SK-N-SH (cell line): ENCODE measurements at regions not wholly inside any gene's neighbourhood (a gene's known extent, or its start where the extent isn't known, plus 50 kb on each side); places are given as distances from the start of the nearest gene placed in this dataset.

ENCODE experiments used
- CTCF ChIA-PET: fragments of 300-600, 350-600 bp; formaldehyde crosslinking; extraction: SDS; loops from one replicate; lab custom pipeline; 2021; lab: Yijun Ruan, JAX
- POLR2A ChIA-PET: fragments of 350-600 bp; sonication (Branson Sonifier 250); formaldehyde crosslinking; extraction: SDS; loops from one replicate; lab custom pipeline; 2020; ENCODE audit warnings: antibody characterized with exemption, inconsistent platforms; lab: Yijun Ruan, JAX
- DNase-seq: peaks from one replicate; pipeline ENCODE4 v3.0.0; 2012
- H2AFZ ChIP-seq: fragments of 200-600 bp; sonication (generic); 2 replicates; pipeline ENCODE4 v1.8.1; 2016; ENCODE audit warnings: antibody characterized with exemption, mild to moderate bottlenecking, low read depth
- H3F3A ChIP-seq: fragments of 200-600 bp; sonication (generic); replicated peaks from 2 replicates; pipeline ENCODE3; 2016; ENCODE audit warnings: antibody characterized with exemption, mild to moderate bottlenecking; ENCODE audit not compliant: insufficient read depth
- H3K27ac ChIP-seq, 2 experiments: fragments of 200-500 bp in 1 of 2; fragments of 200-600 bp in 1 of 2; sonication (Bioruptor generic) in 1 of 2; sonication (generic), shearing (Covaris generic) in 1 of 2; 2 replicates each; pipeline versions ENCODE4 v1.5.1 to v1.6.1; 2014 to 2016; ENCODE audit warnings: low read depth in 2 of 2, inconsistent platforms in 1 of 2, low read length in 1 of 2, mild to moderate bottlenecking in 1 of 2, mixed read lengths in 1 of 2
- H3K27me3 ChIP-seq: fragments of 200-600 bp; sonication (generic), shearing (Covaris generic); 2 replicates; pipeline ENCODE4 v1.6.1; 2016; ENCODE audit warnings: mixed run types; ENCODE audit not compliant: insufficient read depth
- H3K36me3 ChIP-seq, 2 experiments: fragments of 200-500 bp in 1 of 2; fragments of 200-600 bp in 1 of 2; sonication (Bioruptor generic) in 1 of 2; sonication (generic) in 1 of 2; replicated peaks in 1 of 2; 2 replicates each; pipeline versions ENCODE3 to v1.5.1; 2014 to 2016; ENCODE audit warnings: low read length in 1 of 2, mild to moderate bottlenecking in 1 of 2; ENCODE audit not compliant: insufficient read depth in 2 of 2, control insufficient read depth in 1 of 2
- H3K4me1 ChIP-seq, 2 experiments: fragments of 200-500 bp in 1 of 2; fragments of 200-600 bp in 1 of 2; sonication (Bioruptor generic) in 1 of 2; sonication (generic), shearing (Covaris generic) in 1 of 2; 2 replicates each; pipeline versions ENCODE4 v1.5.1 to v1.6.1; 2014 to 2016; ENCODE audit warnings: low read depth in 1 of 2, low read length in 1 of 2, mixed run types in 1 of 2; ENCODE audit not compliant: insufficient read depth in 2 of 2, control insufficient read depth in 1 of 2
- H3K4me2 ChIP-seq: fragments of 200-600 bp; sonication (generic), shearing (Covaris generic); 2 replicates; pipeline ENCODE4 v1.6.1; 2017; ENCODE audit warnings: mixed run types
- H3K4me3 ChIP-seq, 2 experiments: fragments of 200-500 bp in 1 of 2; fragments of 200-600 bp in 1 of 2; sonication (Bioruptor generic) in 1 of 2; sonication (generic), shearing (Covaris generic) in 1 of 2; 2 replicates each; pipeline versions ENCODE4 v1.5.1 to v1.8.1; 2014 to 2016; ENCODE audit warnings: low read depth in 2 of 2, inconsistent platforms in 1 of 2, low read length in 1 of 2, mild to moderate bottlenecking in 1 of 2, mixed read lengths in 1 of 2, moderate library complexity in 1 of 2
- H3K79me2 ChIP-seq: fragments of 200-600 bp; sonication (generic); 2 replicates; pipeline ENCODE4 v1.8.1; 2017; ENCODE audit warnings: mild to moderate bottlenecking; ENCODE audit not compliant: insufficient read depth
- H3K9ac ChIP-seq: fragments of 200-600 bp; sonication (generic); 2 replicates; pipeline ENCODE4 v1.6.1; 2017; ENCODE audit warnings: mixed run types
- H3K9me2 ChIP-seq: fragments of 200-600 bp; sonication (generic); 2 replicates; pipeline ENCODE4 v1.6.1; 2017; ENCODE audit warnings: mixed run types
- H3K9me3 ChIP-seq: fragments of 200-600 bp; sonication (generic); 2 replicates; pipeline ENCODE4 v1.6.1; 2017; ENCODE audit warnings: mixed run types, mild to moderate bottlenecking, moderate library complexity
- H4K20me1 ChIP-seq: fragments of 200-600 bp; sonication (generic); 2 replicates; pipeline ENCODE4 v1.6.1; 2017; ENCODE audit warnings: mild to moderate bottlenecking, mixed run types; ENCODE audit not compliant: insufficient read depth
- FOXM1 ChIP-seq: IDR thresholded peaks from 2 replicates; pipeline ENCODE4 v1.4.0; 2012; ENCODE audit warnings: low read depth, mild to moderate bottlenecking
- MEF2A ChIP-seq: IDR thresholded peaks from 2 replicates; pipeline ENCODE4 v1.4.0; 2012; ENCODE audit warnings: low read depth, borderline replicate concordance
- RAD21 ChIP-seq: IDR thresholded peaks from 2 replicates; pipeline ENCODE4 v1.6.1; 2012; ENCODE audit warnings: mild to moderate bottlenecking, low read length
- RCOR1 ChIP-seq: fragments of 150-350 bp; IDR thresholded peaks from 2 replicates; pipeline ENCODE4 v1.6.1; 2017; ENCODE audit warnings: antibody characterized with exemption, low read length
- RFX5 ChIP-seq: IDR thresholded peaks from 2 replicates; pipeline ENCODE4 v1.6.1; 2012; ENCODE audit warnings: mild to moderate bottlenecking, improper control_type of control experiment, low read length
- RXRA ChIP-seq: IDR thresholded peaks from 2 replicates; pipeline ENCODE4 v1.4.0; 2012; ENCODE audit warnings: low read depth, mild to moderate bottlenecking, borderline replicate concordance
- SMC3 ChIP-seq: IDR thresholded peaks from 2 replicates; pipeline ENCODE4 v1.6.1; 2012; ENCODE audit warnings: low read depth, low read length, improper control_type of control experiment
- TCF12 ChIP-seq: IDR thresholded peaks from 2 replicates; pipeline ENCODE4 v1.4.0; 2012
- TEAD4 ChIP-seq: IDR thresholded peaks from 2 replicates; pipeline ENCODE4 v1.4.0; 2012; ENCODE audit warnings: mild to moderate bottlenecking, borderline replicate concordance; ENCODE audit not compliant: insufficient read depth
- WGBS: methylation state at CpG from one replicate; pipeline ENCODE4 v1.1.6; 2017; ENCODE audit warnings: low lambda C conversion rate; 5-methylcytosine and 5-hydroxymethylcytosine counted together
- TF ChIP-seq, protein P1 (sequence below): fragments of 150-350 bp; IDR thresholded peaks from 2 replicates; pipeline ENCODE4 v1.6.1; 2016; ENCODE audit warnings: mild to moderate bottlenecking, low read depth, low read length
- TF ChIP-seq, protein P2 (sequence below): fragments of 200-600 bp; sonication (generic); IDR thresholded peaks from 2 replicates; pipeline ENCODE4 v1.6.1; 2017; ENCODE audit warnings: antibody characterized with exemption, mild to moderate bottlenecking, moderate library complexity
- TF ChIP-seq, protein P3 (sequence below): IDR thresholded peaks from 2 replicates; pipeline ENCODE4 v1.6.1; 2012; ENCODE audit warnings: mild to moderate bottlenecking, low read depth, low read length, moderate library complexity

DNA sequence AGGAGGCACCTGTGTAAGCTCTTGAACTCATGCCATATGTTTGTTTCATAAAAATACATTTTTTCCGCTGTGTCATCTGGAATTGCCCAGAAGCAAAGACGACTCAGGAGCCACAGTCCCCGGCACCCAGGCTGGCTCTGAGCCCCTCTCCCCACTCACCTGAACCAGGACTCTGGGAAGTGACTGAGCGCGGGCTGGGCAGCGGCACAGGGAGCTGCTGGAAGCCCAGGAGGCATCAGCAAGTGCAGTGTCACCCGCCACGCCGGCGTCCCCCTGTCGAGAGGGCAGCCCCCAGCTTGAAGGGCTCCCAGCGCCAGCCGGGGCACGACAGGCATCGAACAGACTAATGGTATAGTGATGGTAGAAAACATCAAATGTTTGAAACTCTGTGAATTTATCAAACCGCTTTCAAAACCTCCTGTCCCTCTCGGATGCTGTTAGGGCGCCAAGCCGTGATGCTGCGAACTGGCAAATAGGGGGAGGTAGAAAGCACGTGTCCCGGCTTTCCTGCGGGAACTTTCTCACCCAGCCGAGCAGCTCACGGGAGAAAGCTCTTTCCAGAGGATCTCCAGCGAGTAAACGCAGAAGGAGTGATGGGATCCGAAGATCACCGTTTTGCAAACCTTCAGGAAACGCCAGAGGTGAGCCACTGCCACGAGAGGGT lies 57.8 kb upstream of the COL18A1 start:
- ChIA-PET POLR2A (no interaction called here), CTCF (interaction anchor here (0.6 to 1.8 kb wide), 4 partner anchors 12 to 210 kb away, joined by 3 to 5 read pairs (median 3); no protein-coding TSS in a partner anchor)
- Histone ChIP-seq H3K4me1 (peaks cover 10 to 13% of the 10 kb centered on the region in 2 experiments; a peak in 3 of 4 replicates), H3F3A (peaks cover 3% of the 10 kb centered on the region), H3K27me3 (no peaks in the 10 kb centered on the region), H3K9me2 (no peaks in the 10 kb centered on the region), H3K9me3 (no peaks in the 10 kb centered on the region), H3K4me3 (no peak overlapping the region), H2AFZ (peak overlapping the region; percentile 63; the same call in 1 of the 2 replicates), H4K20me1 (no peaks in the 10 kb centered on the region), H3K4me2 (no peak overlapping the region), H3K36me3 (no peaks in the 10 kb centered on the region), H3K9ac (no peak overlapping the region), H3K27ac (no peak overlapping the region; a peak in 1 of 4 replicates), H3K79me2 (no peaks in the 10 kb centered on the region)
- WGBS, result 62% methylated on average over 23 of the region's 31 CpGs
- DNase-seq, result peak; percentile 63
- no peak for TF ChIP-seq TEAD4
- TF ChIP-seq RFX5, result no peak
- TF ChIP-seq TCF12, result no peak
- no peak for TF ChIP-seq RXRA
- TF ChIP-seq MEF2A, result no peak
- no peak for TF ChIP-seq SMC3
- TF ChIP-seq, protein P1, sequence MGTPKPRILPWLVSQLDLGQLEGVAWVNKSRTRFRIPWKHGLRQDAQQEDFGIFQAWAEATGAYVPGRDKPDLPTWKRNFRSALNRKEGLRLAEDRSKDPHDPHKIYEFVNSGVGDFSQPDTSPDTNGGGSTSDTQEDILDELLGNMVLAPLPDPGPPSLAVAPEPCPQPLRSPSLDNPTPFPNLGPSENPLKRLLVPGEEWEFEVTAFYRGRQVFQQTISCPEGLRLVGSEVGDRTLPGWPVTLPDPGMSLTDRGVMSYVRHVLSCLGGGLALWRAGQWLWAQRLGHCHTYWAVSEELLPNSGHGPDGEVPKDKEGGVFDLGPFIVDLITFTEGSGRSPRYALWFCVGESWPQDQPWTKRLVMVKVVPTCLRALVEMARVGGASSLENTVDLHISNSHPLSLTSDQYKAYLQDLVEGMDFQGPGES, result no peak
- no peak for TF ChIP-seq FOXM1

DNA sequence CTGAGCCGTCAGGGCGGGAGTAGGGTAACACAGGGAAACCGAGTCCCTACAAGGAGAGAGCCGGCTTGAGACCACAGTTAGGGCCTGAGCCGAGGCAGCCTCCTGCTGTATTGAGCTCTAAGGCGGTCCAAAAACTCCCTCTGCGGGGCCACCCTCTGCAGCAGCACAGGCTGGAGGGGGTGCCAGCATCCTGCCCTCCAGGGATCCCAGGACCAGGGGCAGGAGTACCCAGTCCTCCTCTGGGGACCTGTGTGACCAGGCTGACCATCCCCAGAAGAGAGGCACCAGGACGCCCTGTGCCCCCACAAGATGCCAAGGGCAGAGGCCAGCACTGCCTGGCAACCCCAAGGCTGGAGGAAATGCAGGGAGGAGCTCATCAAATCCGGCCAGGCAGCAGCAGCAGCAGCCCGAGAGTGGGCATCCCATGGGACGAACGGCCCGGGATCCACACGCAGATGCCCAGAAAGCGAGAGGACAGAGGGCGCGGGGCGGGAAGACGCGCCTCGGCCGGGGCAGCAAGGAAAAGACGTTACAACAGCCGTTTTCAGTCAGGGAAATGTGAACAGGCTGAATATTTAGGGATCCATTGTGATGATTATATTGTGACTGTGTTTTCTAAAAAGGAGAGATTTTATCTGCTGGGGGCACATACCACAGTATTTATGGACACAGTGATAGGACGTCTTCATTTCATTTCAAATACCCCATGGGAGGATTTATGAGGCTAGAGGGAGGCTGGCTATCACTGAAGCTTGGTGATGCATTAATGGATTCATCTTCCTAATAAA lies 57.1 kb upstream of the COL18A1 start:
- TF ChIP-seq RAD21, result no peak
- TF ChIP-seq RCOR1, result no peak
- TF ChIP-seq, protein P2, sequence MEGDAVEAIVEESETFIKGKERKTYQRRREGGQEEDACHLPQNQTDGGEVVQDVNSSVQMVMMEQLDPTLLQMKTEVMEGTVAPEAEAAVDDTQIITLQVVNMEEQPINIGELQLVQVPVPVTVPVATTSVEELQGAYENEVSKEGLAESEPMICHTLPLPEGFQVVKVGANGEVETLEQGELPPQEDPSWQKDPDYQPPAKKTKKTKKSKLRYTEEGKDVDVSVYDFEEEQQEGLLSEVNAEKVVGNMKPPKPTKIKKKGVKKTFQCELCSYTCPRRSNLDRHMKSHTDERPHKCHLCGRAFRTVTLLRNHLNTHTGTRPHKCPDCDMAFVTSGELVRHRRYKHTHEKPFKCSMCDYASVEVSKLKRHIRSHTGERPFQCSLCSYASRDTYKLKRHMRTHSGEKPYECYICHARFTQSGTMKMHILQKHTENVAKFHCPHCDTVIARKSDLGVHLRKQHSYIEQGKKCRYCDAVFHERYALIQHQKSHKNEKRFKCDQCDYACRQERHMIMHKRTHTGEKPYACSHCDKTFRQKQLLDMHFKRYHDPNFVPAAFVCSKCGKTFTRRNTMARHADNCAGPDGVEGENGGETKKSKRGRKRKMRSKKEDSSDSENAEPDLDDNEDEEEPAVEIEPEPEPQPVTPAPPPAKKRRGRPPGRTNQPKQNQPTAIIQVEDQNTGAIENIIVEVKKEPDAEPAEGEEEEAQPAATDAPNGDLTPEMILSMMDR, result no peak
- TF ChIP-seq, protein P3, sequence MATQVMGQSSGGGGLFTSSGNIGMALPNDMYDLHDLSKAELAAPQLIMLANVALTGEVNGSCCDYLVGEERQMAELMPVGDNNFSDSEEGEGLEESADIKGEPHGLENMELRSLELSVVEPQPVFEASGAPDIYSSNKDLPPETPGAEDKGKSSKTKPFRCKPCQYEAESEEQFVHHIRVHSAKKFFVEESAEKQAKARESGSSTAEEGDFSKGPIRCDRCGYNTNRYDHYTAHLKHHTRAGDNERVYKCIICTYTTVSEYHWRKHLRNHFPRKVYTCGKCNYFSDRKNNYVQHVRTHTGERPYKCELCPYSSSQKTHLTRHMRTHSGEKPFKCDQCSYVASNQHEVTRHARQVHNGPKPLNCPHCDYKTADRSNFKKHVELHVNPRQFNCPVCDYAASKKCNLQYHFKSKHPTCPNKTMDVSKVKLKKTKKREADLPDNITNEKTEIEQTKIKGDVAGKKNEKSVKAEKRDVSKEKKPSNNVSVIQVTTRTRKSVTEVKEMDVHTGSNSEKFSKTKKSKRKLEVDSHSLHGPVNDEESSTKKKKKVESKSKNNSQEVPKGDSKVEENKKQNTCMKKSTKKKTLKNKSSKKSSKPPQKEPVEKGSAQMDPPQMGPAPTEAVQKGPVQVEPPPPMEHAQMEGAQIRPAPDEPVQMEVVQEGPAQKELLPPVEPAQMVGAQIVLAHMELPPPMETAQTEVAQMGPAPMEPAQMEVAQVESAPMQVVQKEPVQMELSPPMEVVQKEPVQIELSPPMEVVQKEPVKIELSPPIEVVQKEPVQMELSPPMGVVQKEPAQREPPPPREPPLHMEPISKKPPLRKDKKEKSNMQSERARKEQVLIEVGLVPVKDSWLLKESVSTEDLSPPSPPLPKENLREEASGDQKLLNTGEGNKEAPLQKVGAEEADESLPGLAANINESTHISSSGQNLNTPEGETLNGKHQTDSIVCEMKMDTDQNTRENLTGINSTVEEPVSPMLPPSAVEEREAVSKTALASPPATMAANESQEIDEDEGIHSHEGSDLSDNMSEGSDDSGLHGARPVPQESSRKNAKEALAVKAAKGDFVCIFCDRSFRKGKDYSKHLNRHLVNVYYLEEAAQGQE, result no peak
- no peak for DNase-seq
- Histone ChIP-seq H2AFZ (0 out of 2 replicates have a peak overlapping the region, but pooled peaks have one; percentile 63), H3K4me1 (peaks cover 10 to 18% of the 10 kb centered on the region in 2 experiments; a peak in 3 of 4 replicates), H3K4me3 (no peak overlapping the region), H3K9me3 (no peaks in the 10 kb centered on the region), H3K4me2 (peak overlapping the region; percentile 39; the same call in 1 of the 2 replicates), H3F3A (peaks cover 3% of the 10 kb centered on the region), H3K9me2 (no peaks in the 10 kb centered on the region), H3K36me3 (no peaks in the 10 kb centered on the region), H3K9ac (no peak overlapping the region), H3K79me2 (no peaks in the 10 kb centered on the region), H3K27me3 (no peaks in the 10 kb centered on the region), H4K20me1 (no peaks in the 10 kb centered on the region), H3K27ac (peak overlapping the region in 1 of 2 experiments; percentile 27; a peak in 1 of 4 replicates)
- WGBS, result 86% methylated on average over 21 of the region's 25 CpGs
- ChIA-PET POLR2A (no interaction called here), CTCF (interaction anchor here (0.7 to 1.8 kb wide), 3 partner anchors 13 to 211 kb away, joined by 3 to 5 read pairs (median 3); no protein-coding TSS in a partner anchor)
